Stomach (tissue), 8 donors: ENCODE measurements at regions not wholly inside any gene's neighbourhood (a gene's known extent, or its start where the extent isn't known, plus 50 kb on each side); places are given as distances from the start of the nearest gene placed in this dataset.
"Not testable (repeated sequence)": the region's sequence is repeated elsewhere in the genome, so short reads cannot be mapped to it uniquely, and the experiment has no call there.

ENCODE experiments used
- DNase-seq, 2 donors: peaks; one replicate each; pipeline versions ENCODE4 v3.0.0 to v3.0.0-alpha.2; 2013 to 2019
- H3K27ac ChIP-seq, 5 donors: fragments of 200-600 bp in 4 of 5; sonication (generic) in 4 of 5; one replicate each; pipeline ENCODE4 v1.5.1; 2013 to 2019; ENCODE audit warnings: mild to moderate bottlenecking in 1 of 5, moderate library complexity in 1 of 5
- H3K27me3 ChIP-seq, 3 donors: fragments of 200-600 bp; sonication (generic); one replicate each; pipeline ENCODE4 v1.5.1; 2017 to 2019; ENCODE audit warnings: mixed run types in 1 of 3
- H3K36me3 ChIP-seq, 4 donors: fragments of 200-600 bp; sonication (generic); 1 replicate in 3 of 4; 2 replicates in 1 of 4; pipeline ENCODE4 v1.5.1; 2016 to 2019
- H3K4me1 ChIP-seq, 4 donors: fragments of 200-600 bp; sonication (generic); one replicate each; pipeline ENCODE4 v1.5.1; 2016 to 2019
- H3K4me3 ChIP-seq, 4 donors: fragments of 200-600 bp; sonication (generic) in 3 of 4; one replicate each; pipeline ENCODE4 v1.5.1; 2016 to 2019; ENCODE audit warnings: mild to moderate bottlenecking in 1 of 4
- H3K9me3 ChIP-seq, 4 donors: fragments of 200-600 bp; sonication (generic); one replicate each; pipeline ENCODE4 v1.5.1; 2016 to 2019
- CTCF ChIP-seq, 7 experiments: fragments of 450-650 bp in 4 of 7; fragments of 200-600 bp in 3 of 7; sonication (generic) in 3 of 7; IDR thresholded peaks; one replicate each; pipeline ENCODE4 v1.5.1; 2016 to 2019; ENCODE audit warnings: antibody characterized with exemption in 7 of 7, control low read depth in 2 of 7, mild to moderate bottlenecking in 1 of 7
- EP300 ChIP-seq: sonication (generic); formaldehyde crosslinking; IDR thresholded peaks from one replicate; pipeline ENCODE4 v1.6.1; 2017; ENCODE audit warnings: antibody characterized with exemption
- POLR2A ChIP-seq, 4 donors: fragments of 450-650 bp; IDR thresholded peaks; one replicate each; pipeline ENCODE4 v1.6.1; 2016; ENCODE audit warnings: antibody characterized with exemption in 4 of 4, control low read depth in 2 of 4, mild to moderate bottlenecking in 1 of 4, moderate library complexity in 1 of 4
- POLR2AphosphoS5 ChIP-seq, 3 donors: sonication (generic); formaldehyde crosslinking; IDR thresholded peaks; one replicate each; pipeline ENCODE4 v1.6.1; 2016; ENCODE audit warnings: antibody characterized with exemption in 3 of 3
- WGBS, 5 donors: extraction: QIAGEN DNeasy Blood & Tissue Kit in 3 of 5; methylation state at CpG; one replicate each; pipeline versions ENCODE4 v1.1.5 to v1.1.7; 2013 to 2018; 5-methylcytosine and 5-hydroxymethylcytosine counted together
- intact Hi-C: fragments of 100-400 bp; cut with DNase I; formaldehyde crosslinking; loops from one replicate; pipeline ENCODE4 v1.15.1; 2023; ENCODE audit warnings: low total_unique reads
- donor health status: healthy with polysubstance abuse.
- donor health status: Bipolar disorder and iron deficiency.
- donor health status: healthy.

DNA sequence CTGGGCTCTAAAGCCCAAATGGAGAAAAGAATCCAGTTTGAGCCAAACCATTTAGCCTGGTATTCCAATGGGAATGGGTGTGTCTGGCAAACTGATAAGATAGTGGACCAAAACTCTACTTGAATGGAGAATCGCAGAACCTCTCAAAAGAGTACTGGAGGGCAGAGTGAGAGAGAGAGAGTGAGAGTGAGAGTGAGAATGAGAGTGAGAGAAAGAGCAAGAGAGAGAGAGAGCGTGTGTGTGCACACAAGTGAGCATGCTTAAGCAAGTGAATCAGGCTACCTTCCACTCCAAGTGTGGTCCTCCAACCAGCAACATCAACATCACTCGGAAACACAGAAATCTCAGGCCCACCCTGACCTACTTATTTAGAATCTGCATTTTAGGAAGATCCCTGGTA lies 58.8 kb downstream of the UQCRFS1 start:
- TF ChIP-seq CTCF (IDR thresholded peaks at IDR 0.05) (no peak), EP300 (no peak), POLR2A (IDR thresholded peaks at IDR 0.05) (no peak), POLR2AphosphoS5 (IDR thresholded peaks at IDR 0.05) (no peak)
- WGBS, 5 donors = 73 to 81% (median 81%) methylated on average over 3 of the region's 3 CpGs
- intact Hi-C loops = no loop called here

GRCh38 chr19:29145756-29146155 lies 67.2 kb downstream of the UQCRFS1 start:
- H3K27ac ChIP-seq = no peak overlapping the region
- no peaks in the 10 kb centered on the region for H3K4me1 ChIP-seq
- 42 to 55% (median 45%) methylated on average over 3 to 4 of the region's 4 CpGs for WGBS, 5 donors
- H3K36me3 ChIP-seq = no peaks in the 10 kb centered on the region
- TF ChIP-seq POLR2A (IDR thresholded peaks at IDR 0.05) (no peak), CTCF (IDR thresholded peaks at IDR 0.05) (no peak), EP300 (no peak), POLR2AphosphoS5 (IDR thresholded peaks at IDR 0.05) (no peak)
- intact Hi-C loops = no loop called here
- peaks cover 0 to 22% (median 12%) of the 10 kb centered on the region in 4 donors for H3K9me3 ChIP-seq
- H3K27me3 ChIP-seq = peaks cover 0 to 9% (median 0%) of the 10 kb centered on the region in 3 donors
- DNase-seq = no peak
- H3K4me3 ChIP-seq = no peak overlapping the region

More for the DNA sequence above, 58.8 kb downstream of the UQCRFS1 start:
- Histone ChIP-seq H3K27ac (no peak overlapping the region), H3K27me3 (no peaks in the 10 kb centered on the region), H3K4me1 (no peaks in the 10 kb centered on the region), H3K9me3 (peaks cover 0 to 73% (median 45%) of the 10 kb centered on the region in 4 donors), H3K4me3 (no peak overlapping the region), H3K36me3 (no peaks in the 10 kb centered on the region)
- no peak for DNase-seq

- no peak for TF ChIP-seq CTCF (IDR thresholded peaks at IDR 0.05)
- no peak for TF ChIP-seq POLR2A (IDR thresholded peaks at IDR 0.05)
- TF ChIP-seq POLR2AphosphoS5 (IDR thresholded peaks at IDR 0.05) = no peak
- no peak for TF ChIP-seq EP300
- intact Hi-C loops = no loop called here
- H3K4me1 ChIP-seq = no peaks in the 10 kb centered on the region
- H3K27me3 ChIP-seq = peaks cover 0 to 9% (median 0%) of the 10 kb centered on the region in 3 donors
- no peak overlapping the region for H3K27ac ChIP-seq
- H3K9me3 ChIP-seq = peaks cover 16 to 47% (median 36%) of the 10 kb centered on the region in 4 donors
- no peak for DNase-seq
- H3K36me3 ChIP-seq = no peaks in the 10 kb centered on the region
- WGBS, 5 donors = 82 to 95% (median 90%) methylated on average over 4 of the region's 4 CpGs
- no peak overlapping the region for H3K4me3 ChIP-seq
Measured at GRCh38 chr19:29143183-29143582, 69.8 kb downstream of the UQCRFS1 start.

- Histone ChIP-seq H3K4me3 (no peak overlapping the region), H3K27me3 (peaks cover 0 to 5% (median 0%) of the 10 kb centered on the region in 3 donors), H3K27ac (no peak overlapping the region), H3K36me3 (no peaks in the 10 kb centered on the region), H3K4me1 (no peaks in the 10 kb centered on the region), H3K9me3 (peaks cover 16 to 49% (median 43%) of the 10 kb centered on the region in 4 donors)
- TF ChIP-seq EP300 (no peak), POLR2AphosphoS5 (IDR thresholded peaks at IDR 0.05) (no peak), CTCF (IDR thresholded peaks at IDR 0.05) (no peak), POLR2A (IDR thresholded peaks at IDR 0.05) (no peak)
- intact Hi-C loops = no loop called here
- no peak for DNase-seq
Measured at GRCh38 chr19:29139227-29139626, 73.7 kb downstream of the UQCRFS1 start.

- H3K4me1 ChIP-seq, H3K4me3 ChIP-seq, H3K27ac ChIP-seq, H3K27me3 ChIP-seq, DNase-seq, intact Hi-C loops, H3K36me3 ChIP-seq: not testable (repeated sequence)
- peaks cover 16 to 51% (median 45%) of the 10 kb centered on the region in 4 donors for H3K9me3 ChIP-seq
- 61 to 89% (median 79%) methylated on average over 3 of the region's 3 CpGs for WGBS, 5 donors
Measured at GRCh38 chr19:29138206-29138605, 74.7 kb downstream of the UQCRFS1 start.
